Activated CD4-positive, CD25-positive, alpha-beta regulatory T cell treated with anti-CD3 and anti-CD28 coated beads, Interleukin-2, amount 50 U/mL, for 24 hours (primary cell): ENCODE measurements at regions not wholly inside any gene's neighbourhood (a gene's known extent, or its start where the extent isn't known, plus 50 kb on each side); places are given as distances from the start of the nearest gene placed in this dataset.
A peak's percentile ranks its signal among the peaks of the same experiment; 100 is the strongest.
"Not testable (repeated sequence)": the region's sequence is repeated elsewhere in the genome, so short reads cannot be mapped to it uniquely, and the experiment has no call there.

Experiments
- ATAC-seq, 2 donors: fragments of 150-1000 bp; cut with Tn5 transposase; one replicate each; pipeline ENCODE4 v1.10.0; 2021; ENCODE audit warnings: mild to moderate bottlenecking in 1 of 2, moderate library complexity in 1 of 2

DNA sequence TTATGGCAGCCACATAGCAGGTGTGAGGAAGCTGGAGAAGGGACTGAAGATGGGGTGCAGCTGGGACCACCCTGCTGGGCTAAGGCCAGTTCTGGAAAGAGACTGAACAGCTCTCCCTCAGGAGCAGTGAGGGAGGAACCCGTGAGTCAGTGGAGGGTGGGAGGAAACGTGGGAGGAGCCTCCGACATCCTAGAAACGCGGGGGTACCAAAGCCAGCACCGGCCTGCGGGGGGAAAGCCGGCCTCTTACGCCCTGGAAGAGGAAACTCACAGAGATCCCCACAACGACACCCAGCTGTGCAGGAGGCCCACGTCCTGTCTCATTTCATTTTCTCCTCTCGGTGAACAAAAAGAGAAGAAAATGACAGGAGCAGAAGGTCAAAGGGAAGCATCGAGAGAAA lies 185.8 kb upstream of the IRX4 start:
- no peak for ATAC-seq

DNA sequence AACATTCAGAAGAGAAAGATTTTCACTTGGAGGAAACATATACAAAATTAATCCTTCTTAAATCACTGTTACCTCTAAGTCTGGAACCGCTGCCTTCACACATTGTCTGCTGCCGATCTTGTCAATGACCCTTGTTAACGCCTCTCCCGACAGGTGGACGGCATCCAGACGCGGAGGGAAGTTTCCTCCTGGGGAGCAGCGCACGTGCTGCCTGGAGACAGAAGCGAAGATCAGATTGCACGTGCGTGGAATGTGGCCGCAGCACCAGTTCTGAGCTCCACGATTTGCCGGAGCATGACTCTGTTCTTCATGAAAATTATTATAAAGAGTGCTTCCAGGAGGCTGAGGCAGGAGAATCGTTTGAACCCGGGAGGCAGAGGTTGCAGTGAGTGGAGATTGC lies 183.6 kb upstream of the IRX4 start:
- no peak for ATAC-seq

GRCh38 chr5:2063380-2063779 lies 180.7 kb upstream of the IRX4 start:
- ATAC-seq: not testable (repeated sequence)

- ATAC-seq: no peak
Measured at GRCh38 chr5:2052687-2053086, 170.0 kb upstream of the IRX4 start.

DNA sequence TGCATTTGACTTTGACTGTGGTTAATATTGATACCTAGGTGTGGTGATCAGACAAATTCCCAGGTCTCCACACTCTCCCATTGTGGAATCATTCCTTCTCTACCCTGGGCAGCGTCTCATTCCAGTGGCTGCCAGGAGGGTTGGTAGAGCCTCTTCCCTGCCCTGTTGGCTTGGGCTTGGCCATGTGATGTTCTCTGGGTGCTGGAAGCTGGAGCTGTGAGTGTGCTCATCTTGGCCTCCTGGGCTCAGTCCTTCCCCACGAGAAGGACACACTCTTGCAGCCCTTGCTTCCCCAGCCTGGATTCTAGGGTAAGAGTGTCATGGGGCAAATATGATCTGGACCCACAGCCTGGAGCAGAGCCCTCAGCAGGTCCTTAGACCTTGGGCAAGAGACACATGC lies 167.2 kb upstream of the IRX4 start:
- ATAC-seq: no peak

GRCh38 chr5:2048664-2049063 lies 165.9 kb upstream of the IRX4 start:
- ATAC-seq: no peak

- ATAC-seq: no peak
Measured at GRCh38 chr5:2047341-2047927, 164.7 kb upstream of the IRX4 start.

GRCh38 chr5:2044041-2044440 lies 161.3 kb upstream of the IRX4 start:
- ATAC-seq: no peak

- no peak for ATAC-seq
Measured at GRCh38 chr5:2039180-2039531, 156.4 kb upstream of the IRX4 start.

DNA sequence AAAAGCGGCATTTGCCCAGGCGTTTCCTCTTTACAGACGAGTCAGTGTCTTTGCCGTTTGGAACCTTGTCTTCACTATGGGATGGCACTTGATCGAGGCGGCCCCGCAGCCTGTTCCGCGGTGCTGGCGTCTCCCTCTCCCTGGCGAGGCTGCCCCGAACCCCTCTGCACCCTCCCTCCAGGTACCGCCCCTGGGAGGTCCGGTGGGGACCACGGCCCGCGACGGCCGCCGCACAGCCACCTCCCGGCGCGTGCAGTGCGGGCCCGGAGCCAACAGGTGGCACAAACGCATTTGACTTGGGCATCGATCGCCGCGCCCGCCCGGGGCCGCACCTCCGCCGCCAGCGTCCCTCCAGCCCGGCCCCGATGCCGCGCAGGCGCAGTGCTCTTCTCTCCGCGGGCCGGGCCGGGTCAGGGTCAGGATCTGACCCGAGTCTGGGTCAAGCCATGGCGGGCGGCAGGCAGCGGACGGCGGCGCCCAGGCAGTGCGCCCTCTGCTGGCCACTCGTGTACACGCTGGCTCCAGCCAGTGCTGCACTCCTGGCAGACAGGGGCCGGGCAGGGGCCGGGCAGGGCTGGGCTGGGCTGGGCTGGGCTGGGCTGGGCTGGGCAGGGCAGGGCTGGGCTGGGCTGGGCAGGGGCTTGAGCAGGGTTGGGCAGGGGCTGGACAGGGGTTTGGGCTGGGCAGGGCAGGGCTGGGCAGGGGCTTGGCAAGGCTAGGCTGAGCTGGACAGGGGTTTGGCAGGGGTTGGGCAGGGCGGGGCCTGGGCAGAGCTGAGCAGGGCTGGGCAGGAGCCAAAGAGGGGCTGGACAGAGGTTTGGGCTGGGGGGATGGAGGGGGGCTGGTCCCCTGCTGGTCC lies 155.8 kb upstream of the IRX4 start:
- peak; percentile 79 to 87 for ATAC-seq

DNA sequence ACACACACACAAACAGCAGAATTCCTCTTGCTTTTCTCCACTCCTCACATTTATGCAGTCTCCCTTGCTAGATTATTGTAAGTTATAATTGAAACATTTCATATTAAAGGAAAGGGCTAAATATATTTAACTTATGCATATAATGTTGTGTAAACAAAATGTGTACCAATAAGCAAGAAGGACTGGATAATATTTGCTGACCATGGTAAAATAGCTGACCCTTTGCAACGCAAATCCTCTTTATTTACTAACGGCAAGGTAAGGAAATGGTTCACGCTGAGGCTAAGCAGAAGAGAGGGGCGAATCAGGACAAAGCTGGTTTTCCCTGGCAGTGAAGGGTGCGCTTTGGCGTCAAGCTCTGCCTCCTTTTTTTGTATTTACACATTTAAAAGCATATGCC lies 154.2 kb upstream of the IRX4 start:
- ATAC-seq: no peak

GRCh38 chr5:2032432-2032831 lies 149.7 kb upstream of the IRX4 start:
- ATAC-seq: no peak

DNA sequence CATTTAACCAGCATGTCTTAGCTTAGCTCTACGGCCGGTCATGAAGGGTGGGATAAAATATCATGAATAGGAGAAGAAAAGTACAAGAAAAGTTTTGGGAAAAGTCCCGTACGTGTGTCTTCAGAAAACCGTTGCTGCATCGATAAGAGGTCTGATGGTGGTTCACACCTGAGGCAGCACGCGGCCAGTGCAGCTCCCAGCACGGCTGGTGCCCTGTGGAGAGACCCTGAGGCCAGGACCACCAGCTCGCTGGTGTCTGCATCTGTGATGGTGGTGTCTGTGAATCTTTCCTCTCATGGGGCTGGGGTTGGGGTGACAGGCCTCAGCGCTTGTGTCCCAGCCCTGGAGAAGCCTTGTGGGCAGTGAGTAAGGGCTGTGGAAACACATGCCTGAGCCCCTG lies 148.9 kb upstream of the IRX4 start:
- ATAC-seq: no peak

DNA sequence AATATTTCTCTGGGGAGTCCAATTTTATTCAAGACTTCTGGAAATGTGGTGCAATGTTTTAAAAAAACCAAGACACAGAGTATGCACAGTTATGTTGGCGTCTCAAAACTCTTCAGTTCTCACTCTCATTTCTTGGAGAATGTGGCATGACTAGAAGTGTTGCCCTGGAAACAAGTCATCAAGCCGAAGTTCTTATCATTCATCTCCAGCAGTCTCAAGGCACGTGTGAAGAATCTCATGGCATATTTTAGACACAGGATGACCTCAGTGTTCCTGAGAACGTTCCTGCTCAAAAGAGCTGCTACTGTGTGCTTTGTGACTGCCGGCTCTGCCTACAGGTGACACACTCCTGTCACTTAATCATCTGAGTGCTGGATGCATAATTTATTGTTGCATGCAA lies 147.4 kb upstream of the IRX4 start:
- no peak for ATAC-seq

DNA sequence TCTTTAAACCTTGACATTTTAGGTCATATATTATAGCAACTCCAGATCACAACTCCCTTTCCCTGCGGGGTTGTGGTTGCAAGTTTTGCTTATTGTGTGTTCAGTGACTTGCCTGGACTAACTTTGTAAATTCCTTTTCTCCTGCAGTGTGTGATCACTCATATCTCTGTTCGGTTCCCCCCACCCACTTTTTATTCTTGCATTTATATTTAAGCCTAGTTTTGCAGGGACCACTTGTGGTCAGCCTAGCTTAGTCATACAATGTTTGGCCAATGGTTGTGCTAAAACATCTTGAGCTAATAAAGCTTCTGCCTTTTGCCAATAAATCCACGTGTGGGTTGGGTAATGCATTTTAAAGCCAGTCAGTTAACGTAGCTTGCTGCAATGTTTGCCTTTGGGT lies 146.5 kb upstream of the IRX4 start:
- ATAC-seq: no peak

DNA sequence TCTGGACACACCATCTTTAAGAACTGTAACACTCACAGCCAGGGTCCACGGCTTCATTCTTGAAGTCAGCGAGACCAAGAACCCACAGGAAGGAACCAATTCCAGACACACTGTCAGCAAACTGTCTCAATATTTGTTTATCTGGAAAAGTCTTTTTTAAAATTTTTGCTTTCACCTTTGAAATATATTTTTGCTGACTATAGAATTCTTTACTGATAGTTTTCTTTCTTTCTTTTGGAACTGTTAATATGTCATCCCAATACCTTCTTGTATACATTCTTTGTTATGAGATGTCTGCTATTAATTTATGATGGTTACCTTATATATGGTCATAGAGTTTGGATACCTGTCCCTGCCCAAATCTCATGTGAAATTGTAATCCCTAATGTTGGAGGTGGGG lies 145.1 kb upstream of the IRX4 start:
- ATAC-seq: no peak

DNA sequence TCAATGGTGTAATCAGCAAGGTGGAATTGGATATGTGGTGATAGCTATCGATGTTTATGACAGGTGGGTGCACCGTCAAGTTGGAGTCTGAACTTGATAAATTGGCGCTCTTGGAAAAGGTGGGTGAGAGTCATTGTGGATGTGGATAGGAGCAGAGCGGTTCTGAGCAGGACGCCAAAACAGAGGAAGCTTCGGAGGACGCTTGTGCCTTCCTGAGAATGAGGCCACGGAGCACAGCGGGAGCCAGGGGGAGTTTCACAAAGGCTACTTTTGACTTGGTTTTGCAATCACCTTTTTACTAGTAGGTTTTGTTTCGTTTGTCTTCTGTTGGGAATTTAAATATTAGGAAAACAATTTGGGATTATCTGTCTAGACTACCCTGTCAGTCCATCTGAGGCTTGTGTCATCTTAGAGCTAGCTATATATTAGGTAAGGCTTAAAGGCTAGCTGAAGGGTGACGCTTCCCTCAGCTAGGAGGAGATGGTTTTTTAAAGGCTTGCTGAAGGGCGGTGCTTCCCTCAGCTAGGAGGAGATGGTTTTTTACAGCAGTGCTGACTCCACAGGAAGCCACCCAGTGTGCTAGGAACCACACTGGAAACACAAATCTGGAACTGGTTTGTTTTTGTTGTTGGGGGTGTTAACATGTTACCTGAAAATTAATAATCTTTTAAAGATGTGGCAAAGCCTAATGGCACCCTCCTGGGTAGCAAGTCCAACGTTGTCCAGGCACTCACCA lies 142.4 kb upstream of the IRX4 start:
- ATAC-seq: no peak

DNA sequence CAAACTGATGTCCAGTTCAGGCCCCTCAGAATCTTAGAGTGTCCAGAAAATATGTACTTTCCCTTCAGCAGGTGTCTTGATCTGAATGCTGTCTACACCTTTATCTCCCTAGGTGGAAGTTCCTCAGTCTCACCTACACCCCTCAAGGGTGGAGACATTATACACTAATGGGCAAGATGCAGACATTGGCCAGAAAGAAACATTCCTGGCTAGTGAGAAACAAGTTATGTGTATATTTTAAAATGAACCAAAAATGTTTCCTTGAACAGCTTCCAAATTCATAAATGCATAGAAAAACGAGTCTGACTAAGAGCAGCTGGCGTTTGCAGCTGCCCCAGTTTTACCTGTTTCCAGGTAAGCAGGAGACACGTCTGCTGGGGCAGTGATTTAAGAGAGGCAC lies 140.5 kb upstream of the IRX4 start:
- no peak for ATAC-seq

DNA sequence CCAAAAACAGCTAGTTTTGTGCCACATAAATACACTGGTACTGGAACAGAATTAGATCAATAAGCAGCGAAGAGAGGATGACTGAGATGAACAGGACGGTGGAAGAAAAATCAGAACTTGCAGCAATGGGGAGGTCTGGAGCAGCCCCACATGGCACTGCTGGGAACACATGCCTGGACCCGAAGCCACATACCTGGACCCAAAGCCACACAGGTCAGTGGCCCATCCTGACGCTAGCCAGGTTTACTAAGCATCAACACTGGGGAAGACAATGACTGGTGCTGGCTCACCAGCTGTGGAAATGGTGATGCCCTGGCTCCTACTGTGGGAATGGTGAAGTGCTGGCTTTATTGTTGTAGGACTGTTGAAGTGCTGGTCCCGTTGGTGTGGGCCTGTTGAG lies 139.7 kb upstream of the IRX4 start:
- no peak for ATAC-seq

DNA sequence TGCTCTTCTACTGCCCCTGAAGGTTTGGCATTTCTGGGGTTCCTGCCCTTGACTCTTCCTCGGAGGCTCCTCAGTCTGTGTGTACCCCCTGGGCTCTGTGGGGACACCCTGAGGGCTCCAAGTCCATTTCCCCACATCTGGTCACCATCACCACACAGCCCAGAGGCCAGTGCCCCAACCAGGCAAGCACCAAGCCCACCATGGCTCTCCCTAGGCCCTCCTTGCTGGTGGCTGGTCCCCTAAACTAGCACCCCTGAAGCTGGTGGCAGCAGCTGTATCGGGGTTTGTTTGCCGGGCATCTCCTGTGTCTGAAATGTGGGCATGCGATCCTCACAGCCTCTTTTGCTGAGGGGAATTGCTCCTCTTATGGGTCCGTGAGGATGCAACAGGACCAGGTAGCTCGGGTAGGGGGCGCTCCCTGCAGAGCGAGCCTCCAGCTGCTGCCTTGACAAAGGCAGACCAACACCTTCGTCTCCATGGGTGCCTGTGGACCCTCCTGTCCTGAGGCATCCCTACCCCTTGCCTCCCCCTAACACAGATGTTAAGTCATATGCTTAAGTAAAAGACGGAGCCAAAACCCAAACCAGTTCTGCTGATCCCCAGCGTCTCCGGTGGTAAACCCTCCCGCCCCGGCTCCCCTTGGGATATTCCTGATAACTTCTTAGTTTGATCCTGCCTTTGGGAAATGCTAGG lies 138.9 kb upstream of the IRX4 start:
- ATAC-seq: no peak

- ATAC-seq: no peak
Measured at GRCh38 chr5:2020730-2021129, 138.0 kb upstream of the IRX4 start.

DNA sequence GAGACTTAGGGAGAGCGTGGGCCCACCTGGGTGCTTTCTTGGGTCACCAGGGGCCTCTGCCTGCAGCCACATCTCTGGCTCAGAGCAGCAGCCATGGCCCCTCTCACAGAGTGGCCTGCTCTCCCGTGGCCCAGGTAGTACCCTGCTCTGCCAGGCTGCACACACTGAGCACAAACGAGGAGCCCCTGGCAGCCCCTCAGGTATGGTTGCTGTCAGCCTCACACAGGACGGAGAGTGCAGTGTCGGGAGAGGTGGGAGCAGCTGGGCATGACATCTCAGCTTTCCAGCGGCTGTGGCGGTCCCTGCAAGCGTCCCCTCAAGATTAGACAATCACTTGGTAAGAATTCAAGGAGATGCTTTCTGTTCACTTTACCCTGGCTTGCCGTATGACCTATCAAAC lies 137.0 kb upstream of the IRX4 start:
- ATAC-seq: no peak

DNA sequence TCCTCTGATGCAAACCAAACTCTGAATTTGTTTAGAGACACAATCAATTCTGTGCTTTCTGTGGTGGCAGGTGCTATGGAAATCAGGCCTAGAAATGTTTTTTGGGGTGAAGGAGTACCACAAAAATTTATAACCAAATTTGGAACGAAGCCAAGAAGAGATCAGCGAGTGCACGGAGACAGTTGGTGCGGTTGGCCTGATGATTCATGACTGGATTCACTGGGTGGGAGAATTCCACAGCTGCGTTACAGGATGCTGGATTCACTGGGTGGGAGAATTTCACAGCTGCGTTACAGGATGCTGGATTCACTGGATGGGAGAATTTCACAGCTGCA lies 135.6 kb upstream of the IRX4 start:
- no peak for ATAC-seq
